ENCODE measurements at regions not wholly inside any gene's neighbourhood (a gene's known extent, or its start where the extent isn't known, plus 50 kb on each side); places are given as distances from the start of the nearest gene placed in this dataset.

- Histone ChIP-seq H3K27me3 (ENCODE audit: control insufficient read depth in 4 of 4, insufficient read depth in 4 of 4, low read length in 3 of 4) (peaks cover 0 to 3% (median 0%) of the 10 kb centered on the region in 4 donors), H3K27ac (ENCODE audit: low read depth in 1 of 2, low read length in 2 of 2) (no peak overlapping the region), H3K9ac (ENCODE audit: low read depth in 1 of 2, low read length in 2 of 2) (no peak overlapping the region), H3K4me3 (ENCODE audit: low read depth in 1 of 3, low read length in 3 of 3) (no peak overlapping the region), H3K36me3 (ENCODE audit: control insufficient read depth in 4 of 4, insufficient read depth in 3 of 4, low read depth in 1 of 4, low read length in 3 of 4) (no peaks in the 10 kb centered on the region), H3K9me3 (ENCODE audit: control insufficient read depth in 4 of 4, low read length in 3 of 4) (no peaks in the 10 kb centered on the region), H3K4me1 (ENCODE audit: control insufficient read depth in 4 of 4, insufficient read depth in 4 of 4, low read length in 3 of 4) (no peaks in the 10 kb centered on the region)
- no peak for DNase-seq (ENCODE audit: low spot score)
- WGBS = 74% methylated on average over 4 of the region's 4 CpGs
- TF ChIP-seq GABPA (IDR thresholded peaks at IDR 0.05 in 1 of 2, conservative IDR thresholded peaks at IDR 0.05 in 1 of 2) (no peak), ATF3 (IDR thresholded peaks at IDR 0.05) (no peak), RXRA (IDR thresholded peaks at IDR 0.05) (no peak), SP1 (IDR thresholded peaks at IDR 0.05) (no peak), JUND (IDR thresholded peaks at IDR 0.05) (no peak), FOXA2 (IDR thresholded peaks at IDR 0.05) (no peak), FOXA1 (IDR thresholded peaks at IDR 0.05) (no peak), REST (IDR thresholded peaks at IDR 0.05) (no peak), HNF4G (IDR thresholded peaks at IDR 0.05) (no peak), TAF1 (conservative IDR thresholded peaks at IDR 0.05) (no peak), EGR1 (IDR thresholded peaks at IDR 0.05; ENCODE audit: low read depth in 2 of 2) (no peak), HNF4A (conservative IDR thresholded peaks at IDR 0.05) (no peak), YY1 (IDR thresholded peaks at IDR 0.05) (no peak), NR2F2 (IDR thresholded peaks at IDR 0.05) (no peak), CTCF (IDR thresholded peaks at IDR 0.05; ENCODE audit: low read depth, low read length, missing input control) (no peak), RAD21 (IDR thresholded peaks at IDR 0.05) (no peak)
- TF ChIP-seq, protein P1, sequence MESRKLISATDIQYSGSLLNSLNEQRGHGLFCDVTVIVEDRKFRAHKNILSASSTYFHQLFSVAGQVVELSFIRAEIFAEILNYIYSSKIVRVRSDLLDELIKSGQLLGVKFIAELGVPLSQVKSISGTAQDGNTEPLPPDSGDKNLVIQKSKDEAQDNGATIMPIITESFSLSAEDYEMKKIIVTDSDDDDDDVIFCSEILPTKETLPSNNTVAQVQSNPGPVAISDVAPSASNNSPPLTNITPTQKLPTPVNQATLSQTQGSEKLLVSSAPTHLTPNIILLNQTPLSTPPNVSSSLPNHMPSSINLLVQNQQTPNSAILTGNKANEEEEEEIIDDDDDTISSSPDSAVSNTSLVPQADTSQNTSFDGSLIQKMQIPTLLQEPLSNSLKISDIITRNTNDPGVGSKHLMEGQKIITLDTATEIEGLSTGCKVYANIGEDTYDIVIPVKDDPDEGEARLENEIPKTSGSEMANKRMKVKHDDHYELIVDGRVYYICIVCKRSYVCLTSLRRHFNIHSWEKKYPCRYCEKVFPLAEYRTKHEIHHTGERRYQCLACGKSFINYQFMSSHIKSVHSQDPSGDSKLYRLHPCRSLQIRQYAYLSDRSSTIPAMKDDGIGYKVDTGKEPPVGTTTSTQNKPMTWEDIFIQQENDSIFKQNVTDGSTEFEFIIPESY (IDR thresholded peaks at IDR 0.05) = no peak
- TF ChIP-seq, protein P2, sequence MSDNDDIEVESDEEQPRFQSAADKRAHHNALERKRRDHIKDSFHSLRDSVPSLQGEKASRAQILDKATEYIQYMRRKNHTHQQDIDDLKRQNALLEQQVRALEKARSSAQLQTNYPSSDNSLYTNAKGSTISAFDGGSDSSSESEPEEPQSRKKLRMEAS (IDR thresholded peaks at IDR 0.05) = no peak
Measured at GRCh38 chr12:115659422-115659821, 618.1 kb downstream of the MED13L start.

Data from liver (tissue), 8 donors.